CD14-positive monocyte (primary cell): ENCODE measurements at regions not wholly inside any gene's neighbourhood (a gene's known extent, or its start where the extent isn't known, plus 50 kb on each side); places are given as distances from the start of the nearest gene placed in this dataset.

ENCODE experiments used
- DNase-seq, 3 donors: peaks; one replicate each; pipeline ENCODE4 v3.0.0-alpha.2; 2011 to 2022
- H2AFZ ChIP-seq: 2 replicates; pipeline ENCODE4 v1.6.0; 2012; ENCODE audit warnings: mild to moderate bottlenecking, low read depth, low read length, inconsistent platforms; ENCODE audit not compliant: insufficient read depth, poor library complexity, severe bottlenecking
- H3K27ac ChIP-seq, 2 donors: 1 replicate in 1 of 2; 2 replicates in 1 of 2; pipeline ENCODE4 v1.5.1; 2012 to 2013; ENCODE audit warnings: low read length in 2 of 2, control low read depth in 1 of 2, inconsistent platforms in 1 of 2, low read depth in 1 of 2, mild to moderate bottlenecking in 1 of 2
- H3K27me3 ChIP-seq, 2 donors: one replicate each; pipeline versions ENCODE4 v1.6.0 to v1.6.1; 2011 to 2013; ENCODE audit warnings: low read length in 2 of 2; ENCODE audit not compliant: control insufficient read depth in 2 of 2, insufficient read depth in 2 of 2
- H3K36me3 ChIP-seq, 2 donors: replicated peaks in 1 of 2; 1 replicate in 1 of 2; 2 replicates in 1 of 2; pipeline versions ENCODE4 v1.5.1 to v1.6.1; 2012 to 2013; ENCODE audit warnings: low read length in 2 of 2, control low read depth in 1 of 2, inconsistent platforms in 1 of 2, mild to moderate bottlenecking in 1 of 2; ENCODE audit not compliant: insufficient read depth in 2 of 2, control insufficient read depth in 1 of 2
- H3K4me1 ChIP-seq, 2 donors: 1 replicate in 1 of 2; 2 replicates in 1 of 2; pipeline versions ENCODE4 v1.5.1 to v1.6.1; 2012 to 2013; ENCODE audit warnings: low read length in 2 of 2, control low read depth in 1 of 2, inconsistent platforms in 1 of 2, mild to moderate bottlenecking in 1 of 2, moderate library complexity in 1 of 2; ENCODE audit not compliant: insufficient read depth in 2 of 2, control insufficient read depth in 1 of 2
- H3K4me2 ChIP-seq: replicated peaks from 2 replicates; pipeline ENCODE3; 2012; ENCODE audit warnings: low read length, moderate library complexity, mild to moderate bottlenecking; ENCODE audit not compliant: poor library complexity, severe bottlenecking; ENCODE audit errors: extremely low read depth
- H3K4me3 ChIP-seq, 3 experiments: fragments of 200-600 bp in 1 of 3; sonication (generic) in 1 of 3; replicated peaks in 1 of 3; 1 replicate in 2 of 3; 2 replicates in 1 of 3; pipeline ENCODE4 v1.5.1; 2011 to 2013; ENCODE audit warnings: low read length in 3 of 3, mild to moderate bottlenecking in 3 of 3, control low read depth in 2 of 3, low read depth in 2 of 3, inconsistent platforms in 1 of 3, moderate library complexity in 1 of 3
- H3K79me2 ChIP-seq: 2 replicates; pipeline ENCODE4 v1.6.0; 2012; ENCODE audit warnings: mild to moderate bottlenecking, control low read depth, inconsistent platforms, low read length, moderate library complexity; ENCODE audit not compliant: insufficient read depth
- H3K9ac ChIP-seq: 2 replicates; pipeline ENCODE4 v1.6.0; 2017; ENCODE audit warnings: low read length, mild to moderate bottlenecking; ENCODE audit not compliant: insufficient read depth, poor library complexity, severe bottlenecking
- H3K9me3 ChIP-seq, 2 donors: replicated peaks in 1 of 2; 1 replicate in 1 of 2; 2 replicates in 1 of 2; pipeline versions ENCODE4 v1.5.1 to v1.6.1; 2012 to 2013; ENCODE audit warnings: low read length in 2 of 2, control low read depth in 1 of 2; ENCODE audit not compliant: control insufficient read depth in 1 of 2, insufficient read depth in 1 of 2
- H4K20me1 ChIP-seq: 2 replicates; pipeline ENCODE4 v1.6.0; 2012; ENCODE audit warnings: mild to moderate bottlenecking, low read length, control low read depth, moderate library complexity; ENCODE audit not compliant: insufficient read depth
- H3K27ac Mint-ChIP-seq, 7 donors: one replicate each; pipeline ENCODE4 v1.8.0; 2020; ENCODE audit warnings: mild to moderate bottlenecking in 7 of 7, mixed read lengths in 7 of 7, moderate library complexity in 6 of 7, inconsistent platforms in 2 of 7
- H3K27me3 Mint-ChIP-seq, 3 donors: one replicate each; pipeline ENCODE4 v1.8.0; 2021 to 2022; ENCODE audit warnings: low read depth in 3 of 3, mild to moderate bottlenecking in 3 of 3, mixed read lengths in 3 of 3, moderate library complexity in 3 of 3, inconsistent platforms in 1 of 3
- H3K36me3 Mint-ChIP-seq, 2 donors: one replicate each; pipeline ENCODE4 v1.8.0; 2020; ENCODE audit warnings: mixed read lengths in 2 of 2, inconsistent platforms in 1 of 2, mild to moderate bottlenecking in 1 of 2
- H3K4me1 Mint-ChIP-seq: one replicate; pipeline ENCODE4 v1.8.0; 2020; ENCODE audit warnings: mild to moderate bottlenecking, mixed read lengths
- H3K4me3 Mint-ChIP-seq, 2 donors: one replicate each; pipeline ENCODE4 v1.8.0; 2020; ENCODE audit warnings: mild to moderate bottlenecking in 2 of 2, mixed read lengths in 2 of 2, moderate library complexity in 1 of 2
- H3K9me3 Mint-ChIP-seq, 7 donors: one replicate each; pipeline ENCODE4 v1.8.0; 2020 to 2022; ENCODE audit warnings: mixed read lengths in 7 of 7, mild to moderate bottlenecking in 6 of 7, moderate library complexity in 6 of 7, inconsistent platforms in 2 of 7
- CTCF ChIP-seq: fragments of 200-600 bp; IDR thresholded peaks from one replicate; pipeline ENCODE4 v1.8.0; 2022; ENCODE audit warnings: antibody characterized with exemption, mild to moderate bottlenecking
- WGBS: methylation state at CpG from one replicate; pipeline ENCODE4 v1.1.5; 2013; ENCODE audit warnings: missing lambda C conversion rate; ENCODE audit not compliant: insufficient coverage; 5-methylcytosine and 5-hydroxymethylcytosine counted together
- intact Hi-C, 2 donors: fragments of 100-400 bp; cut with micrococcal nuclease; formaldehyde crosslinking; loops; one replicate each; pipeline versions ENCODE4 v1.15.0 to v1.15.1; 2023

DNA sequence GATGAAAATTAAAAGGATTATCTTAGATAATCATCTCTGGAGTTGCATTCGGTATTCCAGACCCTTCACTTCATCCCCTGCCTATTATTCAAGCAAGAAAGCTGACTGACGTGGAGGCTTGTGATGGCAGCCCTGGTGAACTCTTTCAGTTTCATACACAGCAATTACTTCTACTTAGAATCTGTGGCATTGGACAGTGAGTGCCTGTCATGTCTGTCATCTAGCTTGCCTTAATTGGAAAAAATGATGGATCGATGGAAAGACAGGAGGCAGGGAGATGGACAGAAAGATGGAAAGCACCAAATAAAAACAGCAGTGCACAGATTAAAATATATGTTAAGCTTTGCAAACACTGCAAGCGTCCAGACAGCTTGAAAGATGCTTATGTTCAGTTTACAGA is 1371.0 kb upstream of the CDH6 start:
- no peaks in the 10 kb centered on the region for H3K4me1 ChIP-seq
- TF ChIP-seq CTCF, result no peak
- H3K27ac ChIP-seq, result no peak overlapping the region
- Mint-ChIP-seq H3K4me1 (no peaks in the 10 kb centered on the region), H3K4me3 (no peak overlapping the region), H3K27me3 (no peaks in the 10 kb centered on the region), H3K27ac (no peak overlapping the region), H3K36me3 (no peaks in the 10 kb centered on the region), H3K9me3 (peaks cover 0 to 7% (median 2%) of the 10 kb centered on the region in 7 donors)
- no peak overlapping the region for H2AFZ ChIP-seq
- H3K36me3 ChIP-seq, result no peaks in the 10 kb centered on the region
- 100% methylated on average over 1 of the region's 4 CpGs for WGBS
- H3K4me3 ChIP-seq, result no peak overlapping the region
- peaks cover 3 to 4% of the 10 kb centered on the region in 2 donors for H3K9me3 ChIP-seq
- H3K27me3 ChIP-seq, result no peaks in the 10 kb centered on the region
- intact Hi-C loops, result no loop called here
- no peaks in the 10 kb centered on the region for H3K79me2 ChIP-seq
- no peak overlapping the region for H3K9ac ChIP-seq
- no peaks in the 10 kb centered on the region for H4K20me1 ChIP-seq
- H3K4me2 ChIP-seq, result no peak overlapping the region
- DNase-seq, result no peak

DNA sequence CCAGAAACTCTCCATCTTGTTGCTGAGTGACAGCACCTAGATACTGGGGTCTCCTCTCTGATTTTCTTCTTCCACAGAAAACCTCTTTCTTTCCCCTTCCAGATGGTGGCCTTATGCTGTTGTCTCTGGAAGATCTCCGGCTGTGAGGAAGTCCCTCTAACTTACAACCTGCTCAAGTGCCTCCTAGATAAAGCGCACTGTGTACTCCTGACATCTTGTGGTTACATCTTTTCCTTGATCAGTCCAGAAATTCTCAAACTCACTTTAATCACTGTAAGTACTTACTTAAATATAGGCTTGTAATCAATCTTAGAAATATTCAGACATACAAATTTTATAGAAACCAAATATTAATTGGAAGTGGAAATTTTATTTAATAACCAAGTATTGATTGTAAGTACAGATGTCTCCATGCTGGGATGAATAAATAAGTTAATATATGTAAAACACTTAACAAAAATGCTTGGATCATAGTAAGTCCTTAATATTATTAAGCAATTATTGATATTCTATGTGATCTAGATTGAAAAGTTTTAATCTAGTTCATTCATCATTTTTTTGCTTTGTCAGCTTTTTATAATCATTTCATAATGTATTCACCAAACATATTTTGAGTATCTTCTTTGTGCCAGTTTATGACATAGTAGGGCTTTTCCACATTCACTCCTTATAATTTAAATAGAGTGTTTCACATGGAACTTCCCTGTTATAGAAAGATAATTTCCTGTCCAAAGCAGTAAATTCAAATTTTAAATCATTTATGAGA is 1381.4 kb upstream of the CDH6 start:
- no peaks in the 10 kb centered on the region for H3K4me1 Mint-ChIP-seq
- H3K9me3 Mint-ChIP-seq, result peaks cover 0 to 8% (median 5%) of the 10 kb centered on the region in 7 donors
- H2AFZ ChIP-seq, result no peak overlapping the region
- DNase-seq, result no peak
- H3K27me3 ChIP-seq, result no peaks in the 10 kb centered on the region
- no peak overlapping the region for H3K9ac ChIP-seq
- H3K27ac ChIP-seq, result no peak overlapping the region
- H3K4me2 ChIP-seq, result no peak overlapping the region
- no peak for TF ChIP-seq CTCF
- H3K27ac Mint-ChIP-seq, result no peak overlapping the region
- H3K4me3 Mint-ChIP-seq, result no peak overlapping the region
- no peak overlapping the region for H3K4me3 ChIP-seq
- H3K9me3 ChIP-seq, result peaks cover 5 to 7% of the 10 kb centered on the region in 2 donors
- no peaks in the 10 kb centered on the region for H4K20me1 ChIP-seq
- H3K27me3 Mint-ChIP-seq, result no peaks in the 10 kb centered on the region
- H3K4me1 ChIP-seq, result no peaks in the 10 kb centered on the region
- intact Hi-C loops, result no loop called here
- no peaks in the 10 kb centered on the region for H3K79me2 ChIP-seq
- WGBS, result 60% methylated on average over 1 of the region's 2 CpGs
- H3K36me3 ChIP-seq, result no peaks in the 10 kb centered on the region
- no peaks in the 10 kb centered on the region for H3K36me3 Mint-ChIP-seq
